K562 (cell line): ENCODE measurements at regions not wholly inside any gene's neighbourhood (a gene's known extent, or its start where the extent isn't known, plus 50 kb on each side); places are given as distances from the start of the nearest gene placed in this dataset.

ENCODE experiments used
- ATAC-seq: fragments of 200-7000 bp; cut with Tn5 transposase; 3 replicates; pipeline ENCODE4 v1.9.1; 2020; ENCODE audit warnings: moderate library complexity
- BruUV-seq: library from RNA; stranded (reverse); fragments of 400-500 nt; replicated peaks from 2 replicates; lab custom pipeline; 2021; lab: Mats Ljungman, UMichigan
- CTCF ChIA-PET: fragments of 300-600 bp; formaldehyde crosslinking; extraction: SDS; loops from one replicate; lab custom pipeline; 2021; ENCODE audit warnings: low intra/inter-chr PET ratio; lab: Yijun Ruan, JAX
- POLR2A ChIA-PET: fragments of 300-600, 350-650 bp; sonication (Branson Sonifier 250); formaldehyde crosslinking; extraction: SDS; loops from one replicate; lab custom pipeline; 2021; ENCODE audit warnings: antibody characterized with exemption, inconsistent platforms; lab: Yijun Ruan, JAX
- DNase-seq, 4 experiments: peaks; one replicate each; pipeline versions ENCODE4 v3.0.0 to v3.0.0-alpha.2; 2011 to 2018; ENCODE audit warnings: low spot score in 3 of 4, mixed read lengths in 3 of 4; ENCODE audit errors: extremely low read depth in 1 of 4
- FAIRE-seq: peaks from 2 replicates; lab custom pipeline; 2011; peaks lifted over from hg19 to GRCh38; lab: Jason Lieb, UNC
- H2AFZ ChIP-seq: 2 replicates; pipeline ENCODE4 v1.6.0; 2011; ENCODE audit warnings: low read depth, low read length, control low read depth, inconsistent platforms
- H3K27ac ChIP-seq: fragments of 200-600 bp; 3 replicates; pipeline ENCODE4 v1.8.0; 2011; ENCODE audit warnings: low read depth, mild to moderate bottlenecking, control low read depth, inconsistent platforms, low read length, moderate library complexity, mixed read lengths; ENCODE audit errors: extremely low read depth
- H3K27me3 ChIP-seq, 2 experiments: fragments of 300-600 bp in 1 of 2; 2 replicates in 1 of 2; 3 replicates in 1 of 2; pipeline versions ENCODE4 v1.6.0 to v1.8.0; 2011; ENCODE audit warnings: inconsistent platforms in 2 of 2, low read length in 2 of 2, mild to moderate bottlenecking in 1 of 2, mixed read lengths in 1 of 2, moderate library complexity in 1 of 2; ENCODE audit not compliant: control insufficient read depth in 2 of 2, insufficient read depth in 2 of 2
- H3K36me3 ChIP-seq: fragments of 300-600 bp; 3 replicates; pipeline ENCODE4 v1.8.0; 2011; ENCODE audit warnings: mild to moderate bottlenecking, low read length, inconsistent platforms; ENCODE audit not compliant: control insufficient read depth, insufficient read depth
- H3K4me1 ChIP-seq, 2 experiments: fragments of 200-600 bp in 1 of 2; replicated peaks in 1 of 2; 2 replicates in 1 of 2; 3 replicates in 1 of 2; pipeline versions ENCODE4 v1.5.1 to v1.8.0; 2011; ENCODE audit warnings: inconsistent platforms in 2 of 2, low read length in 2 of 2, mild to moderate bottlenecking in 1 of 2, mixed read lengths in 1 of 2, moderate library complexity in 1 of 2; ENCODE audit not compliant: control insufficient read depth in 2 of 2, insufficient read depth in 2 of 2
- H3K4me2 ChIP-seq: 2 replicates; pipeline ENCODE4 v1.6.1; 2011; ENCODE audit warnings: low read length, control low read depth, inconsistent platforms, mixed read lengths; ENCODE audit not compliant: insufficient read depth
- H3K4me3 ChIP-seq: fragments of 200-600 bp; sonication (generic), shearing (Covaris generic); 2 replicates; pipeline ENCODE4 v1.5.1; 2016; ENCODE audit warnings: control low read depth, inconsistent platforms
- H3K79me2 ChIP-seq: fragments of 200-600 bp; 3 replicates; pipeline ENCODE4 v1.8.0; 2011; ENCODE audit warnings: low read length, inconsistent platforms; ENCODE audit not compliant: control insufficient read depth, insufficient read depth
- H3K9ac ChIP-seq, 2 experiments: 2 replicates each; pipeline versions ENCODE4 v1.6.0 to v1.6.1; 2011; ENCODE audit warnings: low read depth in 2 of 2, low read length in 2 of 2, control low read depth in 1 of 2, inconsistent platforms in 1 of 2, mild to moderate bottlenecking in 1 of 2, mixed read lengths in 1 of 2; ENCODE audit not compliant: insufficient read depth in 1 of 2
- H3K9me1 ChIP-seq: one replicate; pipeline ENCODE4 v1.6.0; 2011; ENCODE audit warnings: inconsistent platforms, mild to moderate bottlenecking, low read length, moderate library complexity; ENCODE audit not compliant: control insufficient read depth, insufficient read depth
- H3K9me3 ChIP-seq: replicated peaks from 2 replicates; pipeline ENCODE4 v1.5.1; 2011; ENCODE audit warnings: low read depth, low read length, inconsistent platforms; ENCODE audit not compliant: control insufficient read depth, insufficient read depth
- H4K20me1 ChIP-seq: replicated peaks from 2 replicates; pipeline ENCODE4 v1.6.1; 2011; ENCODE audit warnings: low read length, inconsistent platforms, mixed read lengths; ENCODE audit not compliant: control insufficient read depth, insufficient read depth
- CBX1 ChIP-seq: sonication (generic); IDR thresholded peaks from 2 replicates; pipeline ENCODE4 v1.6.1; 2016; ENCODE audit warnings: antibody characterized with exemption, low read depth, mild to moderate bottlenecking
- FOXJ3 ChIP-seq: sonication (generic); formaldehyde crosslinking; IDR thresholded peaks from 2 replicates; pipeline ENCODE4 v1.4.0; 2020; ENCODE audit warnings: mild to moderate bottlenecking, missing genetic modification reagents
- LEF1 ChIP-seq: fragments of 450-650 bp; IDR thresholded peaks from 2 replicates; pipeline ENCODE4 v1.6.1; 2016; ENCODE audit warnings: mild to moderate bottlenecking
- MYC ChIP-seq, 2 experiments: fragments of 250-450 bp in 1 of 2; sonication (Bioruptor Pico) in 1 of 2; IDR thresholded peaks; 2 replicates each; pipeline versions ENCODE4 v1.5.1 to v1.6.1; 2012 to 2021; ENCODE audit warnings: low read depth in 2 of 2, borderline replicate concordance in 1 of 2, improper control_type of control experiment in 1 of 2, low read length in 1 of 2, mild to moderate bottlenecking in 1 of 2, moderate library complexity in 1 of 2
- WGBS: fragments of 100-300 bp; shearing (Covaris generic); methylation state at CpG from one replicate; pipeline ENCODE4 v1.1.6; 2016; ENCODE audit warnings: low coverage, mixed read lengths; ENCODE audit not compliant: insufficient coverage; ENCODE audit errors: missing lambda C conversion rate; 5-methylcytosine and 5-hydroxymethylcytosine counted together
- in situ Hi-C: fragments of 300-500 bp; cut with MboI; formaldehyde crosslinking; loops from 4 replicates; pipeline ENCODE4 v1.15.0; 2018; ENCODE audit warnings: inconsistent platforms, mixed read lengths
- intact Hi-C: fragments of 100-400 bp; cut with micrococcal nuclease; formaldehyde crosslinking; loops from 2 replicates; pipeline ENCODE4 v1.14.2; 2022
- TF ChIP-seq, protein P1 (sequence below): sonication (generic); formaldehyde crosslinking; IDR thresholded peaks from 2 replicates; pipeline ENCODE4 v1.8.0; 2022; ENCODE audit warnings: missing genetic modification reagents, mild to moderate bottlenecking, moderate library complexity, borderline replicate concordance

DNA sequence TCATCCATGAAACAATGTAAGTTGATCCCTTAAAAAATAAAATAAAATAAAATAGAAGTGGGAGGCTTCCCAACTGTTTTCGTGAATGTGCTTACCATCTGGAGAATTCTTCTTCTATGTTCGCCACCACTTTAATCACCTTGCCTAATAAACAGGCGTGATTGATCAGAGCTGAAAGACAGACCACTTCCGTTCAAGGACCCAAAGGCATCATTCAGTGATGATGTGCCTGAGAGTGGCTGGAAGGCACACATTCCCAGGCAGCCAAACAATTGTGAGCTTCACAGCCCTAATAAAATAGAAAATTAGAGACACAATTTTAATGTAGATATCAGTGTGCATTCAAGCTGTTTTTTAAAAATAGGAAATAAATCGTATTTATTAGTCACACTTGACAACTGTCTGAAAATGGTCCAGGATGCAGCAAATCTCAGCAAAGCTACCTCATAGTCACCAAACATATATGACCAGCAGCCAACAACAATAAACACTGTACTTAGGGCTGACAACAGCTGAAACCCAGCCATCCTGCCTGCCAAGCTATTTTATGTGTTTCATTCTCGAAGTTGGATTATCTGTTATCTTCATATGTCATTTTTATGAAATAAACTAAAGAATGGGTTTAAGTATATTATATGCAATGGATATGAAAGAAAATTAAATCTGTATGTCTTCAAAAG is 163.2 kb upstream of the FAM9B start:
- H3K9me1 ChIP-seq, result no peaks in the 10 kb centered on the region
- FAIRE-seq, result no peak
- H3K27me3 ChIP-seq, result peaks cover 0 to 5% of the 10 kb centered on the region in 2 experiments; a peak in 2 of 5 replicates
- H3K9me3 ChIP-seq, result no peaks in the 10 kb centered on the region
- ATAC-seq, result no peak
- H3K27ac ChIP-seq, result no peak overlapping the region
- intact Hi-C loops, result no loop called here
- BruUV-seq, result no TSS peak
- H3K36me3 ChIP-seq, result no peaks in the 10 kb centered on the region
- no peaks in the 10 kb centered on the region for H3K4me1 ChIP-seq
- CTCF ChIA-PET, result no interaction called here
- H3K79me2 ChIP-seq, result no peaks in the 10 kb centered on the region
- POLR2A ChIA-PET, result no interaction called here
- TF ChIP-seq FOXJ3 (CRISPR knock-in tag) (no peak), CBX1 (no peak), LEF1 (no peak), MYC (IDR thresholded peaks at IDR 0.05; ENCODE audit: low read depth, low read length) (no peak), MYC (CRISPR knock-in tag; IDR thresholded peaks at IDR 0.05; ENCODE audit: borderline replicate concordance, low read depth) (no peak)
- TF ChIP-seq, protein P1, sequence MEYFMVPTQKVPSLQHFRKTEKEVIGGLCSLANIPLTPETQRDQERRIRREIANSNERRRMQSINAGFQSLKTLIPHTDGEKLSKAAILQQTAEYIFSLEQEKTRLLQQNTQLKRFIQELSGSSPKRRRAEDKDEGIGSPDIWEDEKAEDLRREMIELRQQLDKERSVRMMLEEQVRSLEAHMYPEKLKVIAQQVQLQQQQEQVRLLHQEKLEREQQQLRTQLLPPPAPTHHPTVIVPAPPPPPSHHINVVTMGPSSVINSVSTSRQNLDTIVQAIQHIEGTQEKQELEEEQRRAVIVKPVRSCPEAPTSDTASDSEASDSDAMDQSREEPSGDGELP, result no peak
- H2AFZ ChIP-seq, result no peak overlapping the region
- no peaks in the 10 kb centered on the region for H4K20me1 ChIP-seq
- WGBS, result 0% methylated on average over 6 of the region's 6 CpGs
- in situ Hi-C loops, result no loop called here
- no peak overlapping the region for H3K4me3 ChIP-seq
- H3K4me2 ChIP-seq, result no peak overlapping the region
- DNase-seq, result no peak
- no peak overlapping the region for H3K9ac ChIP-seq
